Left cardiac atrium (tissue), 4 donors: ENCODE measurements at regions not wholly inside any gene's neighbourhood (a gene's known extent, or its start where the extent isn't known, plus 50 kb on each side); places are given as distances from the start of the nearest gene placed in this dataset.
A peak's percentile ranks its signal among the peaks of the same experiment; 100 is the strongest.
"Not testable (repeated sequence)": the region's sequence is repeated elsewhere in the genome, so short reads cannot be mapped to it uniquely, and the experiment has no call there.

ENCODE experiments used
- ATAC-seq, 2 donors: fragments of 200-7000 bp; cut with Tn5 transposase; one replicate each; pipeline ENCODE4 v1.9.1; 2020; ENCODE audit warnings: mild to moderate bottlenecking in 2 of 2, moderate library complexity in 2 of 2
- DNase-seq: peaks from one replicate; pipeline ENCODE4 v3.0.0-alpha.2; 2020
- intact Hi-C, 2 donors: fragments of 100-400 bp; cut with DNase I; formaldehyde crosslinking; loops; one replicate each; pipeline versions ENCODE4 v1.14.1 to v1.15.1; 2022 to 2023
- donor health status: DM: no; HTN: yes; CAD: no.
- donor health status: DM: no; HTN: yes; CAD: no; lungs with severe emphysema.
- donor health status: DM: yes; HTN: yes; CAD: no.
- donor health status: Dilated cardiomyopathy.

DNA sequence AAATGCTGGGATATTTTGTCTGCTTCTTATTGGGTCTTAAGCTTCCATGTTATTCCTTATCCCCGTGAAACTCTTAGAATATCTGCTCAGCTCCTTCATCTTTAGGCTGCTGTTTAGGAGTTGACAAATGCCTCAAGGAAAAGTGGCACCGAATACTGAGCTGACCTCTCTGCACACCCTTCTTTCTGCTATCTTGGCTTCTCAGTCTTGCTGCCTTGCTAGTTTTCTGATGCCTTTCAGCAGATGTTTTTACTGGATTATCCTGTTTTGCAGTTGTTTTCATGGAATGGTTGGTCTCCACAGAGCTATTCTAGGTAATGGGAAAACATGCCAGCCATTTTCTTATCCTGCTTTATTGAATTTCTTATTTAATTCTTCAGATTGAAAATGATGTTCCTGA is 86.3 kb downstream of the GYPE start:
- DNase-seq, result no peak
- intact Hi-C loops, result no loop called here
- ATAC-seq, result no peak

DNA sequence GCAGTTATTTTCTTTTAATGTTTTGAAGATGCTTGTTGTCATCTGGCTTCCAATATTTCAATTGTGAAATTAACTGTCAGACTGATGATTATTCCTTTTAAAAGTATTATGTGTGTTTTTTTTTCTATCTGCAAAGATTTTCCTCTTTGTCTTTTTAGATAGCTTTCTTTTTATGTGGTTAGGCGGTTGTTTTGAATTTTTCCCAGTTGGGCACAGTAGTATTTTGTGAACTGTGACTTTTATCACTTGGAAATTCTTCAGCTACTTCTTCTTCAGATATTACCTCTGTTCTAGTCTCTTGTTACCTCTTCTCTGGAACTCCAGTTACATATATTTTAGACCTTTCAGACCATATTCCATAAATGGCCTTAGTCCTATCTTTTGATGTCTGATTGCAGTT is 87.5 kb downstream of the GYPE start:
- intact Hi-C loops, DNase-seq: not testable (repeated sequence)

GRCh38 chr4:143815375-143815774 is 90.0 kb downstream of the GYPE start:
- intact Hi-C loops, ATAC-seq: not testable (repeated sequence)

More for the DNA sequence above, 87.5 kb downstream of the GYPE start:
- not testable (repeated sequence) for ATAC-seq

DNA sequence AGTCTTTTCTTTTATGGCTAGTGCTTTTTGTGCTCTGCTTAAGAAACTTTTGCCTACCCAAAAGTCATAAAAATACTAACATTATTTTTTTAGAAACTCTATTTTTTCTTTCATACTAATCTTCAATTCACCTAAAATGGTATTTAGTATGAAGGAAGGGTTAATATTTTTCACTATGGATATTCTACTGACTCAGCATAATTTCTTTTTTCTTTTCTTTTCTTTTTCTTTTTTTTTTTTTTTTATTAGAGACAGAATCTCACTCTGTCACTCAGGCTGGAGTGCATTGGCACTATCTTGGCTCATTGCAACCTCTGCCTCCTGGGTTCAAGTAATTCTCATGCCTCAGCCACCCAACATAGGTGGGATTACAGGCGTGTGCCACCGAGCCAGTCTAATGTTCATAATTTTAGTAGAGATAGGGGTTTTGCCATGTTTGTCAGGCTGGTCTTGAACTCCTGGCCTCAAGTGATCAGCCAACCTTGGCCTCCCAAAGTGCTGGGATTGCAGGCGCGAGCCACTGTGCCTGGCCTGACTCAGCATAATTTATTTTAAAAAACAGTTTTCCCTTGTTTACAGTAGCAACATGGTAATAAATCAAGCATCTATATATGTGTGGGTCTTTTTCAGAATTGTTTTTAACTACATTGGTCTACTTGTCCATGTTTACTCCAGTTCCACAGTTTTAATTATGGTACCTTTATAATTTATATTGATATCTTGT is 91.8 kb downstream of the GYPE start:
- ATAC-seq, DNase-seq, intact Hi-C loops: not testable (repeated sequence)

More at GRCh38 chr4:143815375-143815774, 90.0 kb downstream of the GYPE start:
- not testable (repeated sequence) for DNase-seq

DNA sequence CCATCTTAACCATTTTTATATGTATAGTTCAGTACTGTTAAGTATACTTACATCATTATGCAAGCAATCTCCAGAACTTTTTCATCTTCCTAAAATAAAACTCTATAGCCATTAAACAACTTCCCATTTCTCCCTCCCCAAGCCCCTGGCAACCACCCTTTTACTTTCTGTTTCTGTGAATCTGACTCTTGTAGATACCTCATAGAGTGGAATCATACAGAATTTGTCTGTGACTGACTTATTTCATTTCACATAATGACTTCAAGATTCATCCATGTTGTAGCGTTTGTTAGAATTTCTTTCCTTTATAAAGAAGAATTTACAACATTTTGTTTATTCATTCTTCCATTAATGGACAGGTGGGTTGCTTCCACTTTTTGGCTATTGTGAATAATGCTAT is 91.2 kb upstream of the FREM3 start:
- ATAC-seq, intact Hi-C loops: not testable (repeated sequence)

DNA sequence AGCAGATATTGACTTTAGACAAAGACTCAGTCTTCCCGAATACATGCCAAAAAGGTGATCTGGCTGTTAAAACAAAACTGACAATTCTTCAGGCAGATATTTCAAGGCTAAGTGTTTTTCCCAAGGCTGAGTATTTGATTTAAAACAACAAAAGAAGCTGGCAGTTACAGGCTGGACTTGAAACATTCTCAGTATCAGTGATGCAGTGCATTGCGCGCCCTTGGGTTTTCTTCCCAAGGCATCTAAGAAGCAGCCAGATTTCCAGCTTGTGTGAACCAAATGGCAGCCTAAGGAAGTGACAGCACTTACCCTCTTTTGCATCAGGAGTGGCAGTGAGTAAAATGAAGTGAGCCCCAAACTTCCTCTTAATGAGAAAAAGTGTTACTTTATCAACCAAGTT is 90.0 kb upstream of the FREM3 start:
- intact Hi-C loops, ATAC-seq, DNase-seq: not testable (repeated sequence)

More for the DNA sequence above, 91.2 kb upstream of the FREM3 start:
- DNase-seq, result not testable (repeated sequence)

DNA sequence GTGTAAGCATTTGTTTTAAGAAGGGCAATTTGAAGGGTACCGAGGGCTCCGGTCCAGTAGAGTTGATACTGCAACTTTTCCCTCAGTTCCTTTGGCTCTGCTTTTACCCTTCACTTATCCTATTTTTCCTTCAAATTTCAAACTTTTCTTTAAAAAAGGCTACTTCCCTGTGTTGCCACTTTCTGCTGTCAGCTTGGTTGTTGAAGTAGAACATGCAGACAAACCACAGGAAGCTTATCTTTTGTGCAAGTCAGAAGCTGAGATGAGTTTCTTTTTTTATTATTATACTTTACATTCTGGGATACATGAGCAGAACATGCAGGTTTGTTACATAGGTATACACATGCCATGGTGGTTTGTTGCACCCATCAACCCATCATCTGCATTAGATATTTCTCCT is 89.1 kb upstream of the FREM3 start:
- ATAC-seq, DNase-seq, intact Hi-C loops: not testable (repeated sequence)

DNA sequence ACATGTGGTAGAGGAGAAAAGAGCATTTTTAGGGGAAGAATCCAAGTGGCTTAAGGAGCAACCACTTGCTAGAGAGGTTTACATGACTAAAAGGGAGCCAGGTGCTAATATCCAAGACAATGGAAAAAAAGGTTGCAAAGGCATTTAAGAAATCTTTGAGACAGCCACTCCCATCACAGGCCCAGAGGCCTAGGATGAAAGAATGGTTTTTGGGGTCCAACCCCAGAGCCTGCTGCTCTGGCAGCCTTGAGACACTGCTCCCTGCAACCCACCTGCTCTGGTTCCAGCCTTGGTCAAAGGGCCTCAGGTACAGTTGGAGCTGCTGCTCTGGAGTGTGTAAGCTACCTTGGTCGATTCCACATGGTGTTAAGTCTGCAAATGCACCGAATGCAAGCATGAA is 84.1 kb upstream of the FREM3 start:
- no peak for ATAC-seq

DNA sequence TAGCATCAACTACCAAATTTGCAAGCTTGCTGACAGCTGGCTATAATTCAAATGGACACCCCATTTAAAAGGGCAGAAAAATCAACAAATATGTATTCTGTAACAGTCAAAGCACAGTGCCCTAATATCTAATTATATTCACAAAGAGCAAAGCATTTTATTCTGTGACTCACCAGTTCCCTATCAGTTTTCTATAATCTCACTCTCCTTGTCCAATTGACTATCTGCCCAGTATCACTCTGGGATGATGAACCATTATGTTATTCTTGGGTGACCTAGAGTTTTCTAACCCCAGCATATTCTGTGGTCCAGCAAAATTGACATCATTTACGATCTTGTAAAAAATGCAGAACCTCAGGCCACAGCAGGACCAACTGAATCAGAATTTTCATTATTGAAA is 82.0 kb upstream of the FREM3 start:
- DNase-seq (no peak), ATAC-seq (no peak)
- intact Hi-C loops, result no loop called here

More for the DNA sequence above, 84.1 kb upstream of the FREM3 start:
- intact Hi-C loops, result no loop called here
- no peak for DNase-seq

DNA sequence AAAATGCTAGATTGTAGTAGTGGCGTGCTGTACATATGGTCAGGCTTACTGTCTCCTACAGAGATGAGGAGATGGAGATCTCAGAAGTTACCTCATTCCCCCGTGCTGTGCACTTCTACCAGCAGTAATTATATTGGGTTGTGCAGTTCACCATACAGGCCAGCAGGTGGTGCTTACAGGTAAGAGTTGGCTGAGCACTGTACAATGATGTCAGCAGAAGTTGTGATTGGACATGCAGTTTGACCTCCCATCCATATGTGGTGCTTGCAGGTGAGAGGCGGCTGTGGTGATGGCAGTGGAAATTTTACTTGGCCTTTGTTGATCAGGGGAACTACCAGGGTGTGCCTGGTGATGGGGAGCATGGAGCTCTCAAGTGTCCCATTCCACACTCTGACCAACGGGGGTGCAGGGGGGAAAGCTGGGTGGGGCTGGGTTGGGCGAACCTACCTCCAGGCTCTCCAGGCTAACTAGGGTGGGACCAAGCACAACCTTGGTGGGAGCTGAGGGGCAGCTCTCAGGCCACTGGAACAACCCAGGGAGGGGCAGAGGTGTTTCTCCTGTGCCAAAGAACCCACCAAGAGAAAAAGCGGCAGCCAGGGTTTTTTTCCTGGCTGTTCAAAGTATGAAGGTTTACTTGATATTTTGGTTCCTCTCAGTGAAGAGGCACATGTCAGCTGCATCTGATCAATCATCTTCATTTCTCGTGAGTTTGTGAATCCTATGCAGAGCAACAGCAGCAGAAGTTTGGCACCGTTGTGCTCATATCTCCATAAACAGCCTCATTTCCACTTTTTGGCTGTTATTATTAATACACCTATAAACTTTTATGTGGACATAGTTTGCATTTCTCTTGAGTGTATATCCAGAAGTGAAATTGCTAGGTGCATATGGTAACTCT is 73.8 kb upstream of the FREM3 start:
- intact Hi-C loops, result no loop called here
- peak; percentile 44 to 78 for ATAC-seq

GRCh38 chr4:143771269-143771668 is 70.8 kb upstream of the FREM3 start:
- ATAC-seq, result no peak
- DNase-seq, result no peak
- intact Hi-C loops, result no loop called here

More for the DNA sequence above, 73.8 kb upstream of the FREM3 start:
- DNase-seq, result peak; percentile 24

DNA sequence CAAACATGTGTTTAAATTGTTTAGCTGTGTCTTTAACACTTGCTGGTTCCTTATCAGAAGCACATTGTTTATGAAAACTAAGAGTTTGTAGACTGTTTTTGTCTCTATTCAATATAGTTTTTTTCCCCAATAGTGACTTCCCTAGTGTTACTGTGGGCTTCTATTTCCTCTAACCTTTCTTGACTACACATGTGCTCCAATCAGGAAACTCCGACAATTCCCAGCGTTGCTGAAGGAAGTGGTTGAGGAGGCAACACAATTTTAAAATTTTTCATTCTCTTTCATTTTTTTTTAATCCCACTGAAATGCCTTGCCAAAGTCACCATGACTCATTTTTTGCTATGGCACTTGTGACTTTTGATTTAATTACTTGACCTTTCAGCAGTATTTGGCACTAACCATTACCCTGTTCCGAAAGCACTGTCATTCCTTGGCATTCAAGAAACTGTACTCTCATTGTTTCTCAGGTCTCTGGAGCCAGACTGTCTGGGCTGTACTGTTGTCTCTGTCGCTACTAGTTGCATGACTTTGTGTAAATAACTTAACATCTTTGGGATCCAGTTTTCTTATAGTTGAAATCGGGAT is 67.6 kb upstream of the FREM3 start:
- ATAC-seq, result peak; percentile 34 to 71
- intact Hi-C loops, result no loop called here
- DNase-seq, result no peak

- no peak for ATAC-seq
- DNase-seq, result no peak
- intact Hi-C loops, result no loop called here
Measured at GRCh38 chr4:143763587-143763986, 63.1 kb upstream of the FREM3 start.

DNA sequence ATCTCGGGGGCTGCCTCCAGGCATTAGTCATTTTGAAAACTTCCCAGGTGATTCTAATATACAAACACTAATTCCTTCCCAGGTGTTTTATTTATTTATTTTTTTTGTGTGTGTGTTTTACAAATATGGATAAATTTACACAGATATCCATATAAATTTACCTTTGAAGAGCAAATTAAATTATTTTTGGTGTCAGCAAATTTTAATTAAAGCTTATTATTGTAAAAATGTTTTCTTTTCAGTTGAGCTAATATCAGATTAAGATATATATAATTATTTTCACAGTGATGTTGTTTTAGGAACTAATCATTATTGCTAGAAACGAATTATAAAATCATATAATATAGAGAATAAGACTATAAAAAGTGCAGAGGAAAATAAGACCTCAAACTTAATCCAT is 62.0 kb upstream of the FREM3 start:
- DNase-seq (no peak), ATAC-seq (no peak)
- intact Hi-C loops, result no loop called here
